Loucy (cell line): ENCODE measurements at regions not wholly inside any gene's neighbourhood (a gene's known extent, or its start where the extent isn't known, plus 50 kb on each side); places are given as distances from the start of the nearest gene placed in this dataset.

Source experiments
- H2AFZ ChIP-seq: fragments of 200-600 bp; sonication (generic); 2 replicates; pipeline ENCODE4 v1.6.0; 2016; ENCODE audit warnings: antibody characterized with exemption, mild to moderate bottlenecking, low read length, moderate library complexity
- H3F3A ChIP-seq: fragments of 200-600 bp; 2 replicates; pipeline ENCODE4 v1.6.0; 2016; ENCODE audit warnings: antibody characterized with exemption, low read depth, mild to moderate bottlenecking
- H3K27me3 ChIP-seq: fragments of 200-600 bp; sonication (generic); 2 replicates; pipeline ENCODE4 v1.6.1; 2014; ENCODE audit warnings: low read length, mild to moderate bottlenecking; ENCODE audit not compliant: insufficient read depth, poor library complexity, severe bottlenecking
- H3K36me3 ChIP-seq: fragments of 200-600 bp; sonication (generic); 2 replicates; pipeline ENCODE4 v1.6.1; 2016; ENCODE audit warnings: low read length; ENCODE audit not compliant: insufficient read depth
- H3K4me1 ChIP-seq: fragments of 200-600 bp; sonication (generic); 2 replicates; pipeline ENCODE4 v1.5.1; 2014; ENCODE audit warnings: low read length, mild to moderate bottlenecking; ENCODE audit not compliant: insufficient read depth, poor library complexity, severe bottlenecking
- H3K4me2 ChIP-seq: fragments of 200-600 bp; sonication (generic); 2 replicates; pipeline ENCODE4 v1.6.0; 2014; ENCODE audit warnings: antibody characterized with exemption, low read length, low read depth, mild to moderate bottlenecking; ENCODE audit not compliant: poor library complexity, severe bottlenecking
- H3K4me3 ChIP-seq: fragments of 200-600 bp; sonication (generic); 2 replicates; pipeline ENCODE4 v1.5.1; 2014; ENCODE audit warnings: low read length, mild to moderate bottlenecking, mixed read lengths; ENCODE audit not compliant: poor library complexity, severe bottlenecking
- H3K79me2 ChIP-seq: fragments of 200-600 bp; sonication (generic); 2 replicates; pipeline ENCODE4 v1.6.1; 2014; ENCODE audit warnings: low read length; ENCODE audit not compliant: insufficient read depth
- H3K9ac ChIP-seq: fragments of 200-600 bp; sonication (generic); 2 replicates; pipeline ENCODE4 v1.6.0; 2014; ENCODE audit warnings: mild to moderate bottlenecking, low read depth, low read length, moderate library complexity; ENCODE audit not compliant: poor library complexity, severe bottlenecking
- H3K9me2 ChIP-seq: fragments of 200-600 bp; sonication (generic); replicated peaks from 2 replicates; pipeline ENCODE4 v1.6.1; 2016; ENCODE audit warnings: low read depth, low read length, mixed read lengths
- H3K9me3 ChIP-seq: fragments of 200-600 bp; sonication (generic); 2 replicates; pipeline ENCODE4 v1.6.1; 2014; ENCODE audit warnings: mild to moderate bottlenecking, antibody characterized with exemption, low read length, low read depth; ENCODE audit not compliant: insufficient read depth
- H4K20me1 ChIP-seq: fragments of 200-600 bp; sonication (generic); 2 replicates; pipeline ENCODE4 v1.6.0; 2014; ENCODE audit warnings: antibody characterized with exemption, low read length, mild to moderate bottlenecking; ENCODE audit not compliant: insufficient read depth, poor library complexity, severe bottlenecking
- CTCF ChIP-seq: fragments of 200-600 bp; sonication (generic); conservative IDR thresholded peaks from 2 replicates; pipeline ENCODE4 v1.5.1; 2014; ENCODE audit warnings: mild to moderate bottlenecking, antibody characterized with exemption, low read length
- EZH2phosphoT487 ChIP-seq: fragments of 200-600 bp; IDR thresholded peaks from 2 replicates; pipeline ENCODE4 v1.6.1; 2018; ENCODE audit warnings: antibody characterized with exemption, mild to moderate bottlenecking, moderate library complexity, borderline replicate concordance

GRCh38 chr14:98298481-98299244 lies 973.3 kb downstream of the BCL11B start:
- Histone ChIP-seq H3K79me2 (no peaks in the 10 kb centered on the region), H3K9me2 (no peaks in the 10 kb centered on the region), H4K20me1 (no peaks in the 10 kb centered on the region), H3K4me1 (no peaks in the 10 kb centered on the region), H3K9me3 (no peaks in the 10 kb centered on the region), H3K9ac (no peak overlapping the region), H3K27me3 (no peaks in the 10 kb centered on the region), H2AFZ (no peak overlapping the region), H3K4me2 (no peak overlapping the region), H3F3A (no peaks in the 10 kb centered on the region), H3K4me3 (no peak overlapping the region), H3K36me3 (no peaks in the 10 kb centered on the region)
- TF ChIP-seq EZH2phosphoT487 (no peak), CTCF (no peak)

GRCh38 chr14:98301681-98302080 lies 970.3 kb downstream of the BCL11B start:
- no peaks in the 10 kb centered on the region for H3K27me3 ChIP-seq
- TF ChIP-seq EZH2phosphoT487 (no peak), CTCF (no peak)
- H3K4me2 ChIP-seq = no peak overlapping the region
- no peak overlapping the region for H2AFZ ChIP-seq
- no peaks in the 10 kb centered on the region for H4K20me1 ChIP-seq
- H3K36me3 ChIP-seq = no peaks in the 10 kb centered on the region
- H3K9ac ChIP-seq = no peak overlapping the region
- 0 out of 2 replicates have a peak, but pooled peaks cover 6% of the 10 kb centered on the region for H3K9me3 ChIP-seq
- no peaks in the 10 kb centered on the region for H3K79me2 ChIP-seq
- H3K9me2 ChIP-seq = no peaks in the 10 kb centered on the region
- no peaks in the 10 kb centered on the region for H3K4me1 ChIP-seq
- H3K4me3 ChIP-seq = no peak overlapping the region
- no peaks in the 10 kb centered on the region for H3F3A ChIP-seq

- H3K4me3 ChIP-seq = no peak overlapping the region
- no peaks in the 10 kb centered on the region for H3K9me2 ChIP-seq
- TF ChIP-seq CTCF (no peak), EZH2phosphoT487 (no peak)
- H4K20me1 ChIP-seq = no peaks in the 10 kb centered on the region
- H3F3A ChIP-seq = no peaks in the 10 kb centered on the region
- no peaks in the 10 kb centered on the region for H3K27me3 ChIP-seq
- H3K4me1 ChIP-seq = no peaks in the 10 kb centered on the region
- no peaks in the 10 kb centered on the region for H3K36me3 ChIP-seq
- H2AFZ ChIP-seq = no peak overlapping the region
- H3K79me2 ChIP-seq = no peaks in the 10 kb centered on the region
- H3K4me2 ChIP-seq = no peak overlapping the region
- 0 out of 2 replicates have a peak, but pooled peaks cover 6% of the 10 kb centered on the region for H3K9me3 ChIP-seq
- no peak overlapping the region for H3K9ac ChIP-seq
These were observed 967.4 kb downstream of the BCL11B start for GRCh38 chr14:98304574-98304973.
